Activated CD4-positive, alpha-beta T cell treated with anti-CD3 and anti-CD28 coated beads, Interleukin-2, amount 50 U/mL, for 24 hours (primary cell): ENCODE measurements at regions not wholly inside any gene's neighbourhood (a gene's known extent, or its start where the extent isn't known, plus 50 kb on each side); places are given as distances from the start of the nearest gene placed in this dataset.

Source experiments
- DNase-seq, 2 donors: peaks; one replicate each; pipeline ENCODE4 v3.0.0-alpha.2; 2020; ENCODE audit warnings: low read depth in 1 of 2, low spot score in 1 of 2

DNA sequence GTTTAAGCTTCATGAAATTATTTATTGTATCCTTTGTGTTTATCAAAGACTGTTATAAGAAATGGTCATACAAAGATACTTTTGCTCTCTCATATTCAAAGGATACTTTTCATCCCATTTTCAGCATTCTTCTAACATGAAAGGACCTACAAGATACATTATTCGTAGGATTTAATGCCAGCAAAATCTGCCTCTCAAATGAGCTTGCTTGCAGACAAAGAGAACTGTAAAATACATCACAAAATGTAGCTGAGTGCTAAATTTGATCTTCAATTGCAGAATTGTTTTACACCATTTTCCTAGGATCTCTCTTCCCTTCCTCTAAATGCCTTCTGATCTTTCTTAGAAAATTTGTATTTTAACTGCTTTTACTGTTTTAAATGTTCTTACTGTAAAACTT, 333.0 kb upstream of the NAV3 start:
- no peak for DNase-seq

DNA sequence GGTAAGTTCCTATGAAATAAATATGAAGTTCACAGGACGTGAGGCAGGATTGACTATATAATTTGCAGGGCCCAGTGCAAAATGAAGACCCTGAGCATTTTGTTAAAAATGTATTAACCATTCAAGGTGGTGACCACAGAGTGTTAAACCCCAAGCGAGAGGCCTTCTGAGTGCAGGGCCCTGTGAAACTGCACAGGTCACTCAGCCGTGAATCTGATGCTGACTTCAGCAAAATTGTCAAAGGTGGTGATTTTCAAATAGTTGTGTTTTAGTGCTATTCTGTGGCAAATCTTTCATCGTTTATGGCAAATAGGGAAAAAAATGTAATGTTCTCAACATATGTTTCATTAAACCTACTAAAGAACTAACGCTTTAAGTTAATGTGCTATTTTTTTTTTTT, 334.0 kb upstream of the NAV3 start:
- DNase-seq, result no peak

DNA sequence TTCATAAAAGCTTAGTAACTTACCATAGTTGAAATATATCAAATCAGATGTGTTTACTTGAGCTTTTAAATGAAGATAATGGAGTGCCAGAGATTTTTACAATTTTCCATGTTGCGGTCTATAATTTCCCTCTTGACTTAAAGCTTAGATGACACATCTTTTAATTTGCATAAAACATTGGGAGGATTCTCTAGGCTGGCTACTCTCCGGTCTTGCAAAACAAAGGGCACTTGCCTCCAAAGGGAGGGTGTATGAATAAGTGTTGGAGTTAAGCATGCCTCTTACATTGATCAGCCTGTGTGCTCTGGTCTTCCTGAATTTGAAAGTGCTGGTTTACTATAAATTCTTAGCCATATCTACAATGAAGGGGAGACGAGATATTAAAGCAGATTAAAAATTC, 336.4 kb upstream of the NAV3 start:
- DNase-seq, result no peak

DNA sequence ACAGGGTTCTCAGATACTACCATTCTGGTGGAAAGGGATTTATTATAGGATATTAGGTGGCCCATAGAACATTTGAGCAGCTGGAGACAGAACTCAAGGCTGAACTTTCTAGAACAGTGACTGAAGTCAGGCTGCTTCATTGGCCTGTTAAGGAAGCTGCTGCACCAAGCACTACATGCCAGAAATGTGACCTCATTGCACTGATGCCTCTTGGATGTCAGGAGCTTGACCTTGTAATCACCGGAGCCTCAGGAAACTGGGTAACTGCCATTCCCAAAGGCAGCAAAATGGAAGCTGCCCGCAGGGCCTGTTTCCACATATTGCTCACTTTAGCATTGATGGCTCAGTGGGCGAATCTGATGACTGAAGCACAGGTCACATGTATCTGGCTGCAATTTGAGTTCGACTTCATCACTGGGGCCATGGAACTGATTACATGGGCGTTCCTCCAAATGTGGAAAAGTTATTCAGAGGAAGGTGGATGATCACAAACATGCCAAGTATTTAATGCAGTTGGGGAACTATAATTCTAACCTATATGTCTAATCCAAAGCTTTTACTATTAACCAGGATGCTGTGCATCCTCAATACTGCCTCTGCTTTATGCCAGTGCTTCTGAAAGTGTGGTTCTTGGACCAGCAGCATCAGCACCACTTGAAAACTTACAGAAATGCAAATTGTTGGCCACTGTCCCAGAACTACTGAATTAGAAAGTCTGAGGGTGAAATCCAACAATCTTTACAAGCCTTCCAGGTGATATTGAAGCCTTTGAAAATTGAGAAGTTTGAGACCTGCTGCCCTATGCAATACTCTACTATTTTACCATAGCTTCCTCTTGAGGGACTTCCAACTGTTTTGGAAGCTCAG, 337.2 kb upstream of the NAV3 start:
- no peak for DNase-seq

DNA sequence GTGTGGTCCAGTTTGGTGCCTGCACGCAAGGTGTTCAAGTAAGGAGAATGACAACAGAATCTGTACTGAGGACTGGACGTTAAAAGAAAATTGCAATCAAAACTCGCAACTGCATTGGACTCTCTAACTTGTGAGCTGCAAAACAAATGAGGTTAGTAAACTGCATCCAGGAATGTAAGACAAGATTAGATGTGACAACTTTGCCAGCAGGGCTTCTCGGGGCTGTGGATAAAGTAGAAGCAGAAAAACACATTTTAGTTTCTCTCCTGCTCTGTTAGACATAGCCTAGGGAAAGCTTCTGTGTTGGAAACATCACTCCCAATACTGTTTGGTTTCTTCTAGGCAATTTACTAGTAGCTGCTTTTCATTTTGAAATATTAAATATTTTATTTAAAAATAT, 338.2 kb upstream of the NAV3 start:
- DNase-seq, result no peak

DNA sequence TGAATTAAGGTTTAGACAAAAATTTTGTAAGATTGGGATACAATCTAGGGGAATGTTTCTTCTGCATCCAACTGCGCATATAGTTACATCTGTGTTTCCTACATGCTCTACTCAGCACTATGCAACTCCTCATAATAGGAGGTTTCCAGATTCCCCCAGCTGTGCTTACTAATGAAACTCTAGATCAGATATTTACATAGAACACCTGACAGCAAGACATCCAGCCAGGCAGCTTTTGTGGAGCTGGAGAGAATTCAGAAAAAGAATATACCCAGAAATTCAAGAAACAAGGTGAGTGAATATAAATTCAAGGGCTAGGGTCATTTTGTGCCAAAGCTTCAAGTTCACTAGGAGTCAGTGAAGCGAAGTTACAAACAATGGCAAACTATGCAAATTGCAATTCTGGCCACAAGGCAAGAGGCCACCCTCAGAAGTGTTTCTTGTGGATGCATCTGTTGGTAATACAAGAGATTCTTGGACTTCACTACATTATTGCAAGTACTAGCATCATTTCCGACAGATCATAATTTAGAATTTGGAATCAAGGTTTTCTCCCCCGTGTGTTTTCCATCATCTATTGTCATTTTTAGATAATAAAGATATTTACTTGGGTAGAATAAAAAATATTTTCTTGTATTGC, 341.2 kb upstream of the NAV3 start:
- no peak for DNase-seq

DNA sequence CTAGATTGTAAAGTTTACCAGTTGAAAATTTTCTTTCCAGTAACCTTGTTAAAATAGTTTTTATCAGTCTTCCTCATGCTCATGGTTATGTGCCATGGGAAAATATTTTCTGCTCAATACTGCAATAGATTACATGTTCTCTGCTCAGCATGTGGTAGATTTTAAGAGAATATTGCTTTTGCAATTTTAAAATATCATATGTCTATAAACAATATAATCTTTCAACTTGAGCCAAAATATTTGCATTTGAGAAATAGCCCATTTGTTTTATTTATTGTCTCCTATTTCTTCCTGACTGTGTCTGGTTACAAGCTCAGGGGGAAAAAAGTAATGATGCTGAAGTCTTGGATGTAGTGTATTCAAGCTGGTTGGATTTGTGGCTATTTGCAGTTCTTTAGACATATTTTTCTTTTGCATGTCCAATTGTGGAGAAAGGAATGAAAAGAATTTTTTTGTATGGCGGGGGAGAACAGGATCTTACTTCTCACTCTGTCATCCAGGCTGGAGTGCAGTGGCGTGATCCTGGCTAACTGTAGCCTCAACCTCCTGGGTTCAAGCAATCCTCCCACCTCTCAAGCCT, 342.6 kb upstream of the NAV3 start:
- no peak for DNase-seq

DNA sequence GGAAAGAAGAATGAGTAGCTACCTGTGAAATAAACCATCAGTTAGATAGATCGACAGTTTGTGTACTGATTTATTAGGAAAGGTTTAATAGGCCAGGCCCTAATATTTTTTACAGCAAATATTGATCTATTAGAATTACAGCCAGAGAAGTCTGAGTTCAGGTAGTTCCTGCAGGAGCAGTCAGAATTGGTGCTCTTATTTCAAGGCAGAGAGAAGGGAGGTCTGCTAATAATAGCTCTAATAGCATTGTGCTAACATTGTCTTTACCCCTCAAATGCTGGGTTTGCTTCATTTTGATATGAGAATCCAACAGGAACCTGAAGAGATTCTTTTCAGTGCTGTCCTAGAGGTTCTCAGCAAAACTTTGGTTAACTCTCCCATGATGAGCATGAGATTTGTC, 343.8 kb upstream of the NAV3 start:
- no peak for DNase-seq

DNA sequence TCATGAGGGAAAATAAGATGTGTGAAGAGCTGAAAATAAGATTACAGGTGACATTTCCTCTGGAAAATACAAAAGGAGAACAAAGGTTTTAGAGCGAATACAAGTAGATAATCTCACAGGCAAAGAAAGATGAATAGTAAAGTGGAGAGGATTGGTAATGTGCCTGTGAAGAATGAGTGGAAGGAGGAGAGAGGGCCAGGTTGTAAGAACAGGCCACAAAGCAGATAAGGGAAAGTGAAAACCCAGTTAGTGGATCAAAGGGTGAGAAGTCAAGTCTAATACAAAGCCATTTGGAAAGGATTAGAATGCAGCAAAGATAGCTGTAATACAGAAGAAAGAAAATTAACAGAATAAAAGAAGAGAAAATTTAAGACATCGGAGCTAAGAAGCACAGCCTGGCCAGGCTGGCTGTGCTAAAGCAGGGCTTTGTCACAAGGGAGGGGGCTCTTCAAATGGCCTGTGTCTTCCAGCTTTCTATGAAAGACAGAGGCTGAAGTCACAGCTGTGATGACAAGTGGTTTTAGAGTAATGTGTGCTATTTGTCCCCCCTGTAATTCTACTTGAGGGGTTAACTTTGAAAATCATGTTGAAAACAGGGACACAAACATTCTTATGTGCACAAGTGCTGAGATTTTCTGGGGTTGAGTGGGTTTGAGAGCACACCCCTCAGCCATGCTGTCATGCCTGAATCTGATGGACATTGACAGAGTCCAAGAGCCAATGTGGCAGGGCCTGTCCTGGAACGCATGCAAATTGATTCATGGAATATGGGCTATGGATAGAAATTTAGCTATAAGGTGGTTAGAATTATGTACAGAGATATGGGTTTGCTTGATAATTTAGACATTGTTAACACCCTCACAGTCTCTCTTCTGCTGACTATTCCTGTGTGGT, 344.5 kb upstream of the NAV3 start:
- DNase-seq, result no peak

DNA sequence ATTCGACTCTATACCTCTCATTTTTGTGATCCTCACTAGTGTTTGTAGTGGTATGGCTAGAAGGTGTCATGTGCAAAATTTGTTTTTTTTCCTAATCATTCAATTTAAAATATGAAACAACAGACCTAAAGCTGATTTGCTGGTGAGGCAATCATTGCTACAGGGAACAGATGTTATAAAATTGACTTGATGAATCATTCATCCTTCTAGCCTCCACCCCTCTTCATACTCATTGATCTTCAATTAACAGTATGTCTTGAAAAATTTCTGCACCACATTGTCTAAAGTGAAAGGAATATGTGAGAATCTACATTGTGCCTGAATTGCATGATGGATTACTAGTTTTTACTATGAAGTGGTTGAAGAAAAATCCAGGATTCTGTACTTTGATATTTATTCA, 349.0 kb upstream of the NAV3 start:
- no peak for DNase-seq

DNA sequence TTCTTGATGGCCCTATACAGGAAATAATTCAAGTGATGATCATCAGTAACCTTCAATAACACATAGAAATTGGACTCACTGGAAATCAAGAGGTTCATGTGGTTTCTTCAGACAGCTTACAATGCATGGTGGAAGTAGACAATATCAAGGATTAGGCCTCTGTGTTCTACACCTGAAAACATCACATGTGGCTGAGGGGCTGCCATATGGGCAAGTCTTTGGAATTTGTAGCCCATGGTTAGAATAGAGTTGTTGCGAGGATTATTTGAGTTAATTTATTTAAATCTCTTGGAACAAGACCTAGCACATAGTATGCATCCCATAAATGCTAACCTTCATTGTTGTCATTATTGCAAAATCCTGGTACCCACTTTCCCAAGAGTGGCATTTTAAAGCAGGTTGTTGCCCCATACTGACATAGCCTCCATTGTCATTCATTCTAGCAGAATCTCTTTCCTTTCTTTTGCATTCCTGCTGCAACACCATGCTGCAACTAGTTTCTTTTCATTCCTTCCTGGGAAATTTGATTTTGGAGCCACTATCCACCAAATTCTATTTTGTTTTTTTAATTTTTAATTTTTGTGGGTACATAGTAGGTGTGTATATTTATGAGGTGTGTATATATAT, 352.7 kb upstream of the NAV3 start:
- no peak for DNase-seq

DNA sequence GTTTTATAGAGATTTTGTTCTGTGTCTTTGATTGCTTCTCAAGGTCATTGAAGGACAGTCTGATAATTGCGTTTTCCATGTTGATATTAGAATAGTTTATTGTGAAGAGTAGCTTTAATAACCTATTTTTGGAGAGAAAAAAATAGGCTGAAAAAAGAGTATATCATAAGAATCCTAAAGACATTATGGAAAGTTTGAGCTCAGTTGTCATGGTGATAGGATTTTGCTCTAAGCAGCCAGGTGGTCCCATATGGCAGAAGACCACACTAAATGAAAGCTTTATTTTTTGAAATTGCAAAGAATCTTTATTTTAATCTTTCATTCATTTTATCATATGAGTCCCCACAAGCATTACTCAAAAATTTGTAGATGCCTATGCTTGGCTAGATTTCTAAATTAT, 358.9 kb upstream of the NAV3 start:
- no peak for DNase-seq

DNA sequence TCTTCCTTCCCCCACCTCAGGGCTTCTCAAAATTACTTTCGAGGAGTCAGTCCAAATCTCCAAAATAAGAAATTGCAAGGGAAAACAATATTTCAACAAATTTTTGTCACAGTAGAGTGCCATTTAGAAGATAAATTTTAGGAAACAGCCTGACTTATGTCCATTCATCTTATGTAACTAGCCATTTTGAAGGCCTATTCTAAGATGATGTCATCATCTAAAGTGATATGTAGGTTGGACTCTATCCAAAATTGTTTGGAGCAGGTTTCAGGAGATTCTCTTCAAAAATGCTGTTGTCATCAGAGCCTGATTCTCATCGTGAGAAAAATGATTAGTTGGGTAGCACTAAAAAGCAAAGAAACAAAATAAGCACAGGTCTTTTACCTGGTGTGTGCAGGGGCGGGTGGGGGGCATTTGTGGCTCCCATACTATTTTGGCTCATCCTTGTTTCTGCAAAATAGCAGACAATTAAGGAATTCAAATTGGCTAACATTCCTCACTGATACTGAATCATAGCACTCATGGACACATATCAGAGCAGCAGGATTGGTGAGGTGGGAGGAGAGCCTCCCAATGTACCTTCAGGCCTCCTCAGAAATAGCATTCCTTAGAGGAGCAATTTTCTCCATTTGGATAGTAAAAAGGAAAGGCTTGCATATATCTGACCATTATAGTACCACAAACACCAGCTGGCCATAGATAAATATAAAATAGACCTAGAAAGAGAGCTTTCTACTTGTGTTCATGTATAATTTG, 360.9 kb upstream of the NAV3 start:
- DNase-seq, result no peak

DNA sequence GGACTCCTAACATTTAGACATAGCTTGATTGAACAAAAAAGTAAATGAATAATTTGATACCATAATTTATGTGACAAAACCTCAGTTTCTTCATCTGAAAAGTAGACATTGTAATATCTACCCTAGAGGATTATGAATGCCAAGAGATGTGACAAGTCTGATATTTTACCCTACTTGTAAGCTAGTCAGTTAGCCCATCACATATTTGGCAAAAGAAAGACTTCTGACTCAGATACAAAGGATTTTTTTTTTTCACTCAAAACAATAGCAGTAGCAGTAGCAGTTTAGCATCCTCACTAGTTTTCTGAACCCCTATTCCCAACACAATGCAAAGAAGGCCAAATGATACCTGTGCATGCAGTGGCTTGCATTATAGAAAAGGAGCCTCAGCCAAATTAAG, 377.3 kb upstream of the E2F7 start:
- no peak for DNase-seq

DNA sequence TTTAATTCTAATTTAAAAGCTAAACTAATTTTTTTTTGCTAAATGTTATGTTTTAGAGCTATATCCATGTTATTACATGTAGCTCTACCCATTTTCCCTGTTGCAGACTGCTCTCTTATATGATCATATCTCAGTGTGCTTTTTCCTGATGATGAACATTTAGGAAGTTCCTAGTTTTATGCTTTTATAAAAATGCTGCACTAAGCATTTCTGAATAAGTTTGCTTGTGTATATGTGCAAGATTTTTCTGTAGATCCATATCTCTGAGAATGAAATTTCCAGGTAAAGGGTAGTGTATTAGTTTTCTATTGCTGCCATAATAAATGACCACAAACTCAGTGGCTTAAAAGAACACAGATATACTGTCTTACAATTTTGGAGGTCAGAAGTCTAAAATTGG, 374.4 kb upstream of the E2F7 start:
- no peak for DNase-seq

DNA sequence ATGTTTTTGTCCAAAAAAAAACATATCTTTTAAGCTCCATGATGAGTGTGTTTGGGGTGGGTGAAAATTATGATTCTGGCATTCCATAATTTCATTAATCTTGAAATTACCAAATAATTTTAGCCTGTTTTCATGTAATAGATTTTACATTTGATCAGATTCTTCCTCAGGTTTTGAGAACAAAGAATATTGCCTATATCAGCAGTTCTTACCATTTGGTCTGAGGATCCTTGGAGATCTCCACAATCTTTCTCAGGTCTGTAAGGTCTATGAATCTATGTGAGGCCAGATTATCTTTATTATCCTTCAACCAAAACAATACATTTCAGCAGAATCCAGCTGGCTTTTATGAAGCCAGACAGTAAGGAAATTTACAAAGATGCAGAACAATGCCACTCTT, 373.3 kb upstream of the E2F7 start:
- no peak for DNase-seq

DNA sequence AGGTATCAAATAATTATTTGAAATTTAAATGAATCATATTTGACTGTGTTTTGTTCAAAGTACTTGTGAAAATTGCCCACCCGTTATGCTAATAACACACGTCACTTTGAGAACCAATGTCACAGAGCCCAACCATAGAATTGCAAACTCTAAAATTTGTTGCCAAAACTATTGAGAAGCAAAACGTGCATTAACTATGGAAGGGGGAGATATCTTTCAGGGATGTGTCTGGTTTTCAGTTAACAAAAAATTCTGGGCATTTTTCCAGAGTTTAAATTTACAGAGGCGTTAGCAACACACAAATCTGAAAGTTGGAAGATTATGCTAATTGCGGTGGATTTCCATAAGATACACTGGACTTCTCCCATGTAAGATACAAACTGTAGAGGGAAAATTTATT, 371.8 kb upstream of the E2F7 start:
- no peak for DNase-seq

DNA sequence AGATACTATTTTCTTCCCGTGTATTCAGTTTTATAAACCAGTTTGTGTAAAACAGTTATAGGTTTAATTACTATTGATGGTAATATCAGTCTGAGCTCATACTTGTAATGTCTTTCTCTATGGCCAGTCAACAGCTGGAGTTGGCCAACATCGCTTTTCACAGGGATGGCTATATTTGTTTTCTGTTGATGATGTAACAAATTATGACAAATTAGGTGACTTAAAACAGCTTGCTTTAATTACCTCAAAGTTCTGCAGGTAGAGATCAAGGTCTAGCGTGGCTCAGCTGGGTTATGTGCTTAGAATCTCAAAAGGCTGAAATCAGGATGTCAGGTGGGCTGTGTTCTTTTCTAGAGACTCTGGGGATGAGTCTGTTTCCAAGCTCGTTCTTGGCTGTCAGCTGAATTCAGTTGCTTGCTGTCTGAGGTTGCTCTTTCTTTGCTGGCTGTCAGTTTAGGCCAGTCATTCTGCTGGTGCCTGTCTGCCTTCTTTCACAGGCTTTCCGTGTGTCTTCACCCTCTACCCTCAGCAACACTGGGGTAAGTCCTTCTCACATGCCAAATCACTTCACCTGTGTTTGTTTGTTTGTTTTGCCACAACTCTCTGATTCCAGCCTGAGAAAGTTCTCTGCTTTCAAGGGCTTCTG, 370.2 kb upstream of the E2F7 start:
- no peak for DNase-seq

DNA sequence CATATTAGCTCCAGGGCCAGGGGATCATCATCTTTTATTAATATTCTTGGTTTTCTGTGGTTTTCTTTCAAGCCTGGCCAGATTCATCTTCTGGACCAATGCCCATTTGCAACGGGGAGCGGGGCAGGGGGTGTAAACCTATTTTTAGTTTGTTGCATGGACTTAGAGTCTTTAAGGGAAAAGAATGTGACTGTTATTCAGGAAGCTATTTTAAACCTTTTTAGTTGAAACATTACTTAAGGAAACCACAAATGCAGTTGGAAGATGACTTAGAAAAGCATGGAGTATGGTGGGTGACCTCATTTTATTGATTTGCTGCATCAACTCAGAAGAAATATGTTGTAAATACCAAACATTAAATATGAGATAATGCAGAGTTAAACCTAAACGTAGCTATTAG, 368.4 kb upstream of the E2F7 start:
- no peak for DNase-seq

DNA sequence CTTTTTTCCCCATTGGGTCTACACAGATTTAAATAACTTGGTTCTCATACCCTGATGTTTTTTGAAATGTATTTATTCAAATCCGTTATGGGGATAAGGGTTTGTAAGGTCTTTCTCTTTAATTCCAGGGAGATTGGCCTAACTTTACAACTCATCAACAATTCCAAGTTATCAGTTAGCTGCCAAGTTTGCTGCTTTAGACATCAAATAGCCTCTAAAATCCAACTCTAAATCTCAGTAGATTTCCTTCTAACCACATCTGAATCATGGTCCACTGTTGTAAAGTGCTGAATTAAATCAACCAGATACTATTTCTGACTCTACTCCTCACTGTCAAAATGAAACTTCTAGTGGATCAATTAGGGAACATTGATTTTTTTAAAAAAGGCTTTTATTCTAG, 364.1 kb upstream of the E2F7 start:
- DNase-seq, result no peak
